Prostate gland (tissue), 2 donors: ENCODE measurements at regions not wholly inside any gene's neighbourhood (a gene's known extent, or its start where the extent isn't known, plus 50 kb on each side); places are given as distances from the start of the nearest gene placed in this dataset.

ENCODE experiments used
- DNase-seq: peaks from one replicate; pipeline ENCODE4 v3.0.0-alpha.2; 2019; ENCODE audit warnings: low spot score
- H3K27ac ChIP-seq, 2 donors: fragments of 200-600 bp; sonication (generic); 2 replicates each; pipeline ENCODE4 v1.5.1; 2017 to 2019
- H3K27me3 ChIP-seq: fragments of 200-600 bp; sonication (generic); replicated peaks from 2 replicates; pipeline ENCODE4 v1.5.1; 2019; ENCODE audit not compliant: insufficient read depth
- H3K36me3 ChIP-seq, 2 donors: fragments of 200-600 bp; sonication (generic); 1 replicate in 1 of 2; 2 replicates in 1 of 2; pipeline versions ENCODE4 v1.5.1 to v1.8.1; 2017 to 2019
- H3K4me1 ChIP-seq: fragments of 200-600 bp; sonication (generic); replicated peaks from 2 replicates; pipeline ENCODE4 v1.5.1; 2019
- H3K4me3 ChIP-seq, 2 donors: fragments of 200-600 bp; sonication (generic); 2 replicates each; pipeline ENCODE4 v1.5.1; 2017 to 2019
- H3K9me3 ChIP-seq: fragments of 200-600 bp; sonication (generic); 2 replicates; pipeline ENCODE4 v1.5.1; 2017
- POLR2A ChIP-seq: fragments of 450-650 bp; IDR thresholded peaks from one replicate; pipeline ENCODE4 v1.6.1; 2016; ENCODE audit warnings: antibody characterized with exemption, mild to moderate bottlenecking
- POLR2AphosphoS5 ChIP-seq: sonication (generic); formaldehyde crosslinking; IDR thresholded peaks from one replicate; pipeline ENCODE4 v1.6.1; 2017; ENCODE audit warnings: antibody characterized with exemption
- WGBS: methylation state at CpG from one replicate; pipeline ENCODE4 v1.1.5; 2018; 5-methylcytosine and 5-hydroxymethylcytosine counted together
- intact Hi-C: fragments of 100-400 bp; cut with DNase I; formaldehyde crosslinking; loops from one replicate; pipeline ENCODE4 v1.14.2; 2022
- TF ChIP-seq, protein P1 (sequence below), 4 experiments: fragments of 200-600 bp in 2 of 4; fragments of 450-650 bp in 2 of 4; sonication (generic) in 2 of 4; IDR thresholded peaks; 1 replicate in 3 of 4; 2 replicates in 1 of 4; pipeline ENCODE4 v1.5.1; 2016 to 2019; ENCODE audit warnings: antibody characterized with exemption in 4 of 4, mild to moderate bottlenecking in 2 of 4, moderate library complexity in 2 of 4

DNA sequence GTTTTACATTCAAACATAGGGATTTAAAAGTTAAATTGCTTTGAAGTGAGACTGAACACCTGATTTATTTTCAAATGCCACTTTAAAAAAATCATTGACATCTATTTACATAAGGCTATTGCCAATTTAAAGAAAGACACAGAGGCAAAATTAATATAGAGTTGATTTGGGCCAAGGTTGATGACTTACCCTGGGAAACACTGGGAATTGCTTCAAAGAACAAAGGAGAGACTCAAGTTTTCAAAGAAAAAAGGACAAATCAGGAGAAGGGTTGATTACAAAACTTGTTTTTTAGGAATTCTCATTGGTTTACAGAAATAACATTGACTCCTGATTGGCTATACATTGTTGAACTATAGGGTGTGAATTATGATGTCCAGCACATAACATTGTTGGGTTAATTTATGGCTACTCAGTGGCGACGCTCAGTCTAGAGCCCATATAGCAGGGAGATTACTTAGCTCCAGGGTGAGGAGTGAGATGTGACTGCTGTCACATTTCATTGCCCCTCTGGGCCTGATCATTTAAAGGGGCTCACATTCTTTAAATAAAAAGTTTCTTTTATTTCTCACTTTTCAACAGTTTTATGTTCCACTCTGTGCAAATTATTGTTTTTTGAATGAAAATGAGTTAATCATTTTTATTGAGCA is 184.6 kb downstream of the SPATA18 start:
- DNase-seq = no peak
- Histone ChIP-seq H3K4me1 (no peaks in the 10 kb centered on the region), H3K4me3 (no peak overlapping the region), H3K27me3 (no peaks in the 10 kb centered on the region), H3K36me3 (no peaks in the 10 kb centered on the region), H3K9me3 (no peaks in the 10 kb centered on the region), H3K27ac (no peak overlapping the region)
- intact Hi-C loops = loop anchor here (10.0 kb wide), 1 partner anchor 1999 kb away; no protein-coding TSS in a partner anchor
- 58% methylated on average over 2 of the region's 2 CpGs for WGBS
- TF ChIP-seq, protein P1, sequence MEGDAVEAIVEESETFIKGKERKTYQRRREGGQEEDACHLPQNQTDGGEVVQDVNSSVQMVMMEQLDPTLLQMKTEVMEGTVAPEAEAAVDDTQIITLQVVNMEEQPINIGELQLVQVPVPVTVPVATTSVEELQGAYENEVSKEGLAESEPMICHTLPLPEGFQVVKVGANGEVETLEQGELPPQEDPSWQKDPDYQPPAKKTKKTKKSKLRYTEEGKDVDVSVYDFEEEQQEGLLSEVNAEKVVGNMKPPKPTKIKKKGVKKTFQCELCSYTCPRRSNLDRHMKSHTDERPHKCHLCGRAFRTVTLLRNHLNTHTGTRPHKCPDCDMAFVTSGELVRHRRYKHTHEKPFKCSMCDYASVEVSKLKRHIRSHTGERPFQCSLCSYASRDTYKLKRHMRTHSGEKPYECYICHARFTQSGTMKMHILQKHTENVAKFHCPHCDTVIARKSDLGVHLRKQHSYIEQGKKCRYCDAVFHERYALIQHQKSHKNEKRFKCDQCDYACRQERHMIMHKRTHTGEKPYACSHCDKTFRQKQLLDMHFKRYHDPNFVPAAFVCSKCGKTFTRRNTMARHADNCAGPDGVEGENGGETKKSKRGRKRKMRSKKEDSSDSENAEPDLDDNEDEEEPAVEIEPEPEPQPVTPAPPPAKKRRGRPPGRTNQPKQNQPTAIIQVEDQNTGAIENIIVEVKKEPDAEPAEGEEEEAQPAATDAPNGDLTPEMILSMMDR (IDR thresholded peaks at IDR 0.05) = no peak
- no peak for TF ChIP-seq POLR2A
- no peak for TF ChIP-seq POLR2AphosphoS5

GRCh38 chr4:52241916-52242315 is 190.8 kb downstream of the SPATA18 start:
- DNase-seq = no peak
- Histone ChIP-seq H3K9me3 (no peaks in the 10 kb centered on the region), H3K27ac (no peak overlapping the region), H3K27me3 (no peaks in the 10 kb centered on the region), H3K4me1 (no peaks in the 10 kb centered on the region), H3K4me3 (no peak overlapping the region), H3K36me3 (no peaks in the 10 kb centered on the region)
- intact Hi-C loops = no loop called here
- TF ChIP-seq POLR2A = no peak
- TF ChIP-seq POLR2AphosphoS5 = no peak

DNA sequence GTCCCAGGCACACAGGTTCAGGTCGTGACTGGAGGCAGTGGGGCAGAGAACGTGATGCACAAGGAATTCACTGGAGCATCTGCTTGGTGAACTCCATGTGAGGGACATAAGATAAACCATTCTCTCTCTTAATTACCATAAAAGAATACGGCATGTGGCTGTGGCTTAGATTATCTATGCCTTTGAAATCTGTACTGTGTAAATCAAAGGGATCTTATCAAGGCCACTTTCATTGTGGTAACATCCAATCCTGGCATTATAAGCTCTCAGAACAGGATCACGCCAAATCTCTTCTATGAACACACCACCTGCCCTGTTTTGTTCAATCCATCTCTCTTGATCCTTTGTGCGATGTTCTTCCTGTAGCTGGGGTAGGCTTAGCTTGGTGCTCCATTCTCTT is 192.3 kb downstream of the SPATA18 start:
- intact Hi-C loops = no loop called here
- Histone ChIP-seq H3K4me1 (no peaks in the 10 kb centered on the region), H3K27me3 (no peaks in the 10 kb centered on the region), H3K9me3 (no peaks in the 10 kb centered on the region), H3K27ac (no peak overlapping the region), H3K4me3 (no peak overlapping the region), H3K36me3 (no peaks in the 10 kb centered on the region)
- TF ChIP-seq POLR2A (no peak), POLR2AphosphoS5 (no peak)
- TF ChIP-seq, protein P1 (IDR thresholded peaks at IDR 0.05) = no peak
- no peak for DNase-seq
- WGBS = 83% methylated on average over 5 of the region's 5 CpGs

- H3K4me3 ChIP-seq = no peak overlapping the region
- no peak overlapping the region for H3K27ac ChIP-seq
- intact Hi-C loops = no loop called here
- H3K9me3 ChIP-seq = no peaks in the 10 kb centered on the region
- H3K27me3 ChIP-seq = no peaks in the 10 kb centered on the region
- H3K4me1 ChIP-seq = no peaks in the 10 kb centered on the region
- H3K36me3 ChIP-seq = no peaks in the 10 kb centered on the region
- no peak for DNase-seq
- WGBS = 64% methylated on average over 7 of the region's 7 CpGs
- TF ChIP-seq, protein P1 (IDR thresholded peaks at IDR 0.05) = no peak
These were observed 193.1 kb downstream of the SPATA18 start for GRCh38 chr4:52244103-52244775.

- no peaks in the 10 kb centered on the region for H3K4me1 ChIP-seq
- intact Hi-C loops = no loop called here
- no peaks in the 10 kb centered on the region for H3K27me3 ChIP-seq
- no peaks in the 10 kb centered on the region for H3K36me3 ChIP-seq
- H3K4me3 ChIP-seq = no peak overlapping the region
- 37% methylated on average over 3 of the region's 3 CpGs for WGBS
- no peaks in the 10 kb centered on the region for H3K9me3 ChIP-seq
- DNase-seq = no peak
- H3K27ac ChIP-seq = no peak overlapping the region
- TF ChIP-seq POLR2AphosphoS5 = no peak
- no peak for TF ChIP-seq POLR2A
- TF ChIP-seq, protein P1 (IDR thresholded peaks at IDR 0.05) = no peak
These were observed 193.7 kb downstream of the SPATA18 start for GRCh38 chr4:52244848-52245247.
